HFFc6 (cell line): ENCODE measurements at regions not wholly inside any gene's neighbourhood (a gene's known extent, or its start where the extent isn't known, plus 50 kb on each side); places are given as distances from the start of the nearest gene placed in this dataset.
A peak's percentile ranks its signal among the peaks of the same experiment; 100 is the strongest.

ENCODE experiments used
- DNase-seq: peaks from one replicate; pipeline ENCODE4 v3.0.0-alpha.2; 2018
- H3K27ac Mint-ChIP-seq: 2 replicates; pipeline ENCODE4 v1.8.0; 2020; ENCODE audit warnings: mild to moderate bottlenecking, mixed read lengths
- H3K27me3 Mint-ChIP-seq: 2 replicates; pipeline ENCODE4 v1.8.0; 2021; ENCODE audit warnings: mild to moderate bottlenecking, moderate library complexity, mixed read lengths; ENCODE audit not compliant: insufficient read depth
- H3K36me3 Mint-ChIP-seq: 2 replicates; pipeline ENCODE4 v1.8.0; 2021; ENCODE audit warnings: low read depth, mixed read lengths
- H3K4me1 Mint-ChIP-seq: 2 replicates; pipeline ENCODE4 v1.8.0; 2020; ENCODE audit warnings: low read depth, mixed read lengths
- H3K4me3 Mint-ChIP-seq: 2 replicates; pipeline ENCODE4 v1.8.0; 2020; ENCODE audit warnings: mild to moderate bottlenecking, moderate library complexity, mixed read lengths
- H3K9me3 Mint-ChIP-seq: 2 replicates; pipeline ENCODE4 v1.8.0; 2020; ENCODE audit warnings: mild to moderate bottlenecking, mixed read lengths
- CTCF ChIP-seq: fragments of 200-600 bp; sonication (generic); IDR thresholded peaks from 2 replicates; pipeline ENCODE4 v1.5.0; 2021; ENCODE audit warnings: antibody characterized with exemption, mild to moderate bottlenecking

- peaks cover 2% of the 10 kb centered on the region; the same call in 1 of the 2 replicates for H3K27me3 Mint-ChIP-seq
- peaks cover 17% of the 10 kb centered on the region for H3K4me1 Mint-ChIP-seq
- H3K36me3 Mint-ChIP-seq = no peaks in the 10 kb centered on the region
- no peak for TF ChIP-seq CTCF
- H3K27ac Mint-ChIP-seq = no peak overlapping the region
- no peak overlapping the region for H3K4me3 Mint-ChIP-seq
- no peaks in the 10 kb centered on the region for H3K9me3 Mint-ChIP-seq
- no peak for DNase-seq
Observed at GRCh38 chr6:121499666-121500065, 64.2 kb downstream of the GJA1 start.

DNA sequence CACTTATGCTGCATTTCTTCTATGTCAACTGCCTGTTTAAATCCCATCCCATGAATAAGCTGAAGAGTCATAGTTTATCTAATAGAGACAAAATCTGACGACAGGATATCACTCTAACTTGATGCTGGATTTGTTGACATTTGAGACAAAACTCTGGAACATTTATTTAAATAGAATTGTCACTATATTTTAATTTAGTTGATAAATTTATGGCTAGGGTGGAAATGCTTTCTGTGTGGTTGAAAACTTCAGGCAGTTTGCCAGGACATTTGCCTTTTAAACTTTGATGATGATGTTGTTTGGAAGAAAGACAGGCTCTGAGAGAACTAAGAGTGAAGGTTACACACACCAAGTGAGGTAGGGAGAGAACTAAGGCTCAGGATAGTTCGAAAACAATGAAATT is 68.1 kb downstream of the GJA1 start:
- Mint-ChIP-seq H3K4me3 (no peak overlapping the region), H3K9me3 (no peaks in the 10 kb centered on the region), H3K4me1 (peaks cover 33% of the 10 kb centered on the region), H3K27me3 (no peaks in the 10 kb centered on the region), H3K36me3 (no peaks in the 10 kb centered on the region), H3K27ac (peak overlapping the region; percentile 69)
- DNase-seq = no peak
- no peak for TF ChIP-seq CTCF

DNA sequence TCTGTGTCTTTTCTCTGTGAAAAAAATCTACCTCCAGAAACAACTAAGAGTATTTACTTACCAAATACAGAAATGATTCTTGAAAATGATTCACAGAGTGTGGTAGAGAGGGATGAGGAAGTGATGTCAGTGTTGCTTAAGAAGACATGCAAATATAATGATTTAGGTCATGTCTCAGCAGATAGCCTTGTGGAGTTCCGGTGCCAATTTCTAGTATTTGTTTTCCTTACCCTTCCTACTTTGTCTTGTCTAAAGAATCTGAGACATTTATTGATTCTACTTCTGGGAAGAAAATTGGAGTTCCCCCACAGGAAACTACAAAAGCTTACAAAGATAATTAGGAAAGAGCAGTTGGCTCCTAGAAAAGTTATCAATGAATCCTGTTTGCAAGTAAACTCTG is 68.8 kb downstream of the GJA1 start:
- peak; percentile 75 for DNase-seq
- TF ChIP-seq CTCF = no peak
- Mint-ChIP-seq H3K27me3 (no peaks in the 10 kb centered on the region), H3K27ac (peak overlapping the region; percentile 69), H3K36me3 (no peaks in the 10 kb centered on the region), H3K9me3 (no peaks in the 10 kb centered on the region), H3K4me3 (no peak overlapping the region), H3K4me1 (peaks cover 33% of the 10 kb centered on the region)

DNA sequence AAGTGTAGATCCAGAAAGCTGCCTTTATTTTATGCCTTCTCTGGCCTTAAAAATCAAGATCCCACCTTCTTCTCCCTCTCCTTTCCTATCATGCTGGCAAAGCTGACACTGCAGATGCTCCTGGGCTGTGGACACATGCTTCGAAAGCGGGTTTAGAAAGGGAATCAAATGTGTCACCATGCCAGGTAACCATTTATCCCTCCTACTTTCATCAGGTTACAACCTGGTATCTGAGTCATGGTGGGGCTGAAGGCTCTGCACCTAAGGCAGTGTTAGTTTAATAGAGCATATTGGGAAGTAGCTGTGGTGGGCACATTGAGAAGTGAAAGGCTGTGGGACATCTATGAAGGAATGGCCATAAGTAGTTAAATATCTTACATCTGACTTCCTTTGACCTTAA is 69.8 kb downstream of the GJA1 start:
- no peak overlapping the region for H3K4me3 Mint-ChIP-seq
- H3K27me3 Mint-ChIP-seq = no peaks in the 10 kb centered on the region
- TF ChIP-seq CTCF = no peak
- DNase-seq = no peak
- no peaks in the 10 kb centered on the region for H3K9me3 Mint-ChIP-seq
- no peak overlapping the region for H3K27ac Mint-ChIP-seq
- H3K4me1 Mint-ChIP-seq = peaks cover 33% of the 10 kb centered on the region
- H3K36me3 Mint-ChIP-seq = no peaks in the 10 kb centered on the region

- Mint-ChIP-seq H3K4me1 (peaks cover 39% of the 10 kb centered on the region), H3K27me3 (no peaks in the 10 kb centered on the region), H3K9me3 (no peaks in the 10 kb centered on the region), H3K36me3 (no peaks in the 10 kb centered on the region), H3K27ac (peak overlapping the region; percentile 45), H3K4me3 (no peak overlapping the region)
- peak; percentile 55 for DNase-seq
- no peak for TF ChIP-seq CTCF
Observed at GRCh38 chr6:121506761-121507754, 71.6 kb downstream of the GJA1 start.
